ENCODE measurements at regions not wholly inside any gene's neighbourhood (a gene's known extent, or its start where the extent isn't known, plus 50 kb on each side); places are given as distances from the start of the nearest gene placed in this dataset.
A peak's percentile ranks its signal among the peaks of the same experiment; 100 is the strongest.

DNA sequence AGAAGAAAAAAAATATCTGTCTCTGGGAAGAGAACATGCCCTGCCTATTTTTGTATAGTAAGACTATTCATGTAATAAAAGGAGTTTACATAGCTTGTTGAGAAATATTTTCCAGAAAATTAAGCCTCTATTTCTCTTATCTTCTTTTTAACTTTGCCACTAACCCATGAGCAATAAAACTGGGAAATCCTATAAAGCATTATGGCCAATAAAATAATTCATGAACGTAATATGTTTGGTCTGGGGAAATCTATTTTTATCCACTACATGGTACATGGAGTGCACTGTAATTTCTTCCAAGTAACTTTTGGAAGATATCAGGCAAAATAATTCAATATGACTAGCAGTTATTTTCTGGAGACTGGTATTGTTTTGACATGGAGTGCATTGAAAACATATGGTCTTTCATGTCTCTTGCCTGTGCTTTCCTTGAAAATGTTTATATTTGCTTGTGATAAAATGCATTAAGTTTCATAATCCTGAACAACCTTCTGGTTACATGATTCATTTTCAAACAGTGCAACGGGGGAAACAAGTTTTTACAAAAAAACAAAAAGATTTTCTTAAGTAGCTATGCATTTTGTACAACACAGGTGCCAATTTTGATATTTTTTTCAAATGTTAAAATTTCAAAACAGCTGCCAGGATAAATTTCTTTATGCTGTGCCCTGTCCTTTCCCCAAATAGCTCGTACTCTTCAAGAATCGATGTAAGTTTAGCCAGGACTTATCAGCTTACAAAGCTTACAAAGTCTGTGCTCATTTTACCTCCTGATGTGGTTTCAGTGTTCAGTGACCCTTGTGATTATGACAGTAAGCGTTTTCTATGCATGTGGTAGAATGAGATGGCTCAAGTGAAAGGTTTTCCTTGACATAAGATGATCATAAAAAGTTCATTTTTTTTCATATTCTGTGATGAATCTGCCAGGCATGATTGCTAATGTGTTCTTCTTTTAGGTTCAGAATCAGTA, 194.5 kb downstream of the UBE2E3 start:
- DNase-seq: no peak
- CTCF ChIA-PET (ENCODE audit: partially characterized antibody): interaction anchor here (0.9 to 1.1 kb wide), 6 partner anchors 9 to 98 kb away, joined by 3 to 5 read pairs (median 3); no protein-coding TSS in a partner anchor
- H3K9me3 Mint-ChIP-seq: peaks cover 0 to 6% (median 4%) of the 10 kb centered on the region in 8 donors
- Histone ChIP-seq H3K27me3 (ENCODE audit: insufficient read depth, low read length) (no peaks in the 10 kb centered on the region), H3K27ac (ENCODE audit: low read depth, low read length) (no peak overlapping the region), H3K4me3 (ENCODE audit: low read length in 2 of 2) (no peak overlapping the region), H3K36me3 (ENCODE audit: insufficient read depth, low read length) (no peaks in the 10 kb centered on the region), H3K9me3 (ENCODE audit: control insufficient read depth in 1 of 2, low read length in 2 of 2) (no peaks in the 10 kb centered on the region), H3K4me1 (ENCODE audit: insufficient read depth, low read length) (peaks cover 68% of the 10 kb centered on the region)
- H3K27ac Mint-ChIP-seq: peak overlapping the region in 6 of 7 donors; percentile 17 to 90 (median 78)
- H3K4me3 Mint-ChIP-seq: peak overlapping the region in 7 of 8 donors; percentile 17 to 34 (median 28)
- no peaks in the 10 kb centered on the region for H3K27me3 Mint-ChIP-seq
- POLR2A ChIA-PET (ENCODE audit: partially characterized antibody): interaction anchor here (0.7 to 3.7 kb wide), 8 partner anchors 9 to 286 kb away, joined by 3 to 14 read pairs (median 3); no protein-coding TSS in a partner anchor
- H3K4me1 Mint-ChIP-seq: peaks cover 38 to 62% (median 45%) of the 10 kb centered on the region in 4 donors
- H3K36me3 Mint-ChIP-seq: peaks cover 2 to 22% of the 10 kb centered on the region in 2 donors
- intact Hi-C loops (cut with micrococcal nuclease): loop anchor here (5.0 kb wide), 3 partner anchors 47 to 132 kb away; no protein-coding TSS in a partner anchor

DNA sequence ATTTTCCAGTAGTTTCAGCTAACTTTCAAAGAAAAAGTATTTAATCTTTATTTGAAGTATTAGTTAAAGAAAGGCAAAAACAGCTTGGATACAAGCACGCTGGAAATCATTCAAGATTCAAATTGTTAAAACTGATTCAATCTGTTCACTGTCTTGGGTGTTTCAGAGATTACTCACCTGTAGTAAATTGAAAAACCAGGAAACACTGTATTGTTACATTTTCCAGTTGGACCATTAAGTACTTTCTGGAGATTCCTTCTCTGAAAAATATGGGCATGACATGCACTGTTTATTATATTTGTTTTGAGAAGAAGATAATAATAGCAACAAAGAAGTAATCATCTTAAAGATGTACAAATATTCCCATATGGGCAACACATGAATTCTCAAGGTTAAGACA, 196.1 kb downstream of the UBE2E3 start:
- Mint-ChIP-seq H3K27me3 (no peaks in the 10 kb centered on the region), H3K36me3 (peaks cover 2 to 29% of the 10 kb centered on the region in 2 donors), H3K4me1 (peaks cover 33 to 46% (median 36%) of the 10 kb centered on the region in 4 donors), H3K27ac (peak overlapping the region in 3 of 7 donors; percentile 21 to 78 (median 48)), H3K4me3 (peak overlapping the region in 2 of 8 donors; percentile 26 to 32), H3K9me3 (peaks cover 0 to 11% (median 5%) of the 10 kb centered on the region in 8 donors)
- ChIA-PET CTCF (ENCODE audit: partially characterized antibody) (interaction anchor here (1.6 kb wide), 1 partner anchor 30 kb away, joined by 3 read pairs; no protein-coding TSS in a partner anchor), POLR2A (ENCODE audit: partially characterized antibody) (interaction anchor here (0.8 to 3.7 kb wide), 2 partner anchors 51 to 281 kb away, joined by 6 to 14 read pairs; partner anchors contain the start of gene ITGA4)
- peaks cover 58% of the 10 kb centered on the region for H3K4me1 ChIP-seq (ENCODE audit: insufficient read depth, low read length)
- no peak for DNase-seq
- no peak overlapping the region for H3K4me3 ChIP-seq (ENCODE audit: low read length in 2 of 2)
- no peak overlapping the region for H3K27ac ChIP-seq (ENCODE audit: low read depth, low read length)
- H3K36me3 ChIP-seq (ENCODE audit: insufficient read depth, low read length): no peaks in the 10 kb centered on the region
- H3K27me3 ChIP-seq (ENCODE audit: insufficient read depth, low read length): no peaks in the 10 kb centered on the region
- no peaks in the 10 kb centered on the region for H3K9me3 ChIP-seq (ENCODE audit: control insufficient read depth in 1 of 2, low read length in 2 of 2)
- intact Hi-C loops (cut with micrococcal nuclease): loop anchor here (5.0 kb wide), 3 partner anchors 46 to 131 kb away; no protein-coding TSS in a partner anchor

DNA sequence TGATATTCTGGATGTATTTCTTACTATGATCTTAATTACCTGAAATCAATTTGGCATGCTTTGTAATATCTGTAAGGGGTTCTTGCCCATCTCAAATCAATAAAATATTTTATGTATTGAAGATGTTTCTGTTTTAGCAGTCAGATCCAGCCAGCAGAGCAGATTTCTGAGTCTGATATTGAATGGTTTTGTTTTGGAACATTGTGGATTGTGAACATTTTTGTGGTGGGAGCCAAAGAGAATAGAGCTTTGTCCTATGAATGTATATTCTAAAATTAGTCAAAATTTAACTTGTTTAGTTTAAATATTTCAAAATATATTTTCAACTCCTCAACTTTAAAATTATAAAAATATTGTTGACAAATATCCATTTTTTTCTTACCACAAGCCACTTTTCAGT, 197.0 kb downstream of the UBE2E3 start:
- no peaks in the 10 kb centered on the region for H3K27me3 Mint-ChIP-seq
- H3K27me3 ChIP-seq (ENCODE audit: insufficient read depth, low read length): no peaks in the 10 kb centered on the region
- no peak overlapping the region for H3K27ac ChIP-seq (ENCODE audit: low read depth, low read length)
- peaks cover 31 to 44% (median 36%) of the 10 kb centered on the region in 4 donors for H3K4me1 Mint-ChIP-seq
- no peaks in the 10 kb centered on the region for H3K36me3 ChIP-seq (ENCODE audit: insufficient read depth, low read length)
- DNase-seq: no peak
- intact Hi-C loops (cut with micrococcal nuclease): loop anchor here (5.0 kb wide), 3 partner anchors 45 to 130 kb away; no protein-coding TSS in a partner anchor
- CTCF ChIA-PET (ENCODE audit: partially characterized antibody): interaction anchor here (1.0 to 2.6 kb wide), 6 partner anchors 8 to 289 kb away, joined by 3 to 10 read pairs (median 6); partner anchors contain the start of gene ITGA4
- H3K4me1 ChIP-seq (ENCODE audit: insufficient read depth, low read length): peaks cover 57% of the 10 kb centered on the region
- peak overlapping the region in 4 of 7 donors; percentile 2 to 86 (median 54) for H3K27ac Mint-ChIP-seq
- no peaks in the 10 kb centered on the region for H3K9me3 ChIP-seq (ENCODE audit: control insufficient read depth in 1 of 2, low read length in 2 of 2)
- no peak overlapping the region for H3K4me3 ChIP-seq (ENCODE audit: low read length in 2 of 2)
- POLR2A ChIA-PET (ENCODE audit: partially characterized antibody): interaction anchor here (0.6 to 3.7 kb wide), 7 partner anchors 13 to 280 kb away, joined by 3 to 14 read pairs (median 3); partner anchors contain the start of gene ITGA4
- H3K9me3 Mint-ChIP-seq: peaks cover 0 to 11% (median 5%) of the 10 kb centered on the region in 8 donors
- H3K4me3 Mint-ChIP-seq: peak overlapping the region in 3 of 8 donors; percentile 25 to 53 (median 31)
- peaks cover 2 to 29% of the 10 kb centered on the region in 2 donors for H3K36me3 Mint-ChIP-seq

DNA sequence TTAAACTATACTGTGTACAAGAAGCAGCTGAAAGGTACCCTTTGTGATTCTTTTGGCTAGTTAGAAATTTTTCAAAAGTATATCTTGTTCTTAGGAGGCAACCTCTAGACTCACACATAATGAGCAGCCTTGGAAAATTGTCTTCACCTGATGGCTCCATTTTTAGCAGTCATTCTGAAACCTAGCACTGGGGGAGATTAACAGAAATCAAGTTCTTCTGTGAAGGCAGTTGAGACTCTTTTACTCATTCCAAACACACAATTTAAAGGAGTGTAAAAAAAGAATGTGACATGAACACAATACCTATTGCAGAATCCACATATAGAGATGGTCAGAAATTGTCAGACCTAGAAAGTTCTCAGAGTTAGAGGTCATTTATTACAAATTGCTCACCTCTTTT, 197.7 kb downstream of the UBE2E3 start:
- Mint-ChIP-seq H3K27ac (peak overlapping the region; percentile 12 to 90 (median 65)), H3K4me1 (peaks cover 29 to 39% (median 36%) of the 10 kb centered on the region in 4 donors), H3K36me3 (peaks cover 0 to 26% of the 10 kb centered on the region in 2 donors), H3K4me3 (peak overlapping the region in 3 of 8 donors; percentile 19 to 41 (median 37)), H3K9me3 (peaks cover 0 to 11% (median 5%) of the 10 kb centered on the region in 8 donors), H3K27me3 (no peaks in the 10 kb centered on the region)
- H3K27ac ChIP-seq (ENCODE audit: low read depth, low read length): peak overlapping the region; percentile 1
- ChIA-PET POLR2A (ENCODE audit: partially characterized antibody) (interaction anchor here (0.7 to 3.2 kb wide), 15 partner anchors 9 to 280 kb away, joined by 3 to 27 read pairs (median 3); partner anchors contain the start of gene ITGA4), CTCF (ENCODE audit: partially characterized antibody) (interaction anchor here (0.7 to 2.9 kb wide), 18 partner anchors 8 to 280 kb away, joined by 3 to 20 read pairs (median 5); partner anchors contain the start of gene ITGA4)
- H3K27me3 ChIP-seq (ENCODE audit: insufficient read depth, low read length): no peaks in the 10 kb centered on the region
- H3K4me1 ChIP-seq (ENCODE audit: insufficient read depth, low read length): peaks cover 52% of the 10 kb centered on the region
- no peak for DNase-seq
- no peaks in the 10 kb centered on the region for H3K9me3 ChIP-seq (ENCODE audit: control insufficient read depth in 1 of 2, low read length in 2 of 2)
- intact Hi-C loops (cut with micrococcal nuclease): loop anchor here (1.0 to 5.0 kb wide), 6 partner anchors 13 to 278 kb away; no protein-coding TSS in a partner anchor
- no peak overlapping the region for H3K4me3 ChIP-seq (ENCODE audit: low read length in 2 of 2)
- no peaks in the 10 kb centered on the region for H3K36me3 ChIP-seq (ENCODE audit: insufficient read depth, low read length)

- ChIA-PET POLR2A (ENCODE audit: partially characterized antibody) (interaction anchor here (0.7 to 3.2 kb wide), 15 partner anchors 10 to 279 kb away, joined by 3 to 27 read pairs (median 3); partner anchors contain the start of gene ITGA4), CTCF (ENCODE audit: partially characterized antibody) (interaction anchor here (0.7 to 2.9 kb wide), 17 partner anchors 9 to 279 kb away, joined by 3 to 20 read pairs (median 5); partner anchors contain the start of gene ITGA4)
- Mint-ChIP-seq H3K36me3 (peaks cover 0 to 23% of the 10 kb centered on the region in 2 donors), H3K27me3 (no peaks in the 10 kb centered on the region), H3K4me1 (peaks cover 31 to 39% (median 36%) of the 10 kb centered on the region in 4 donors), H3K4me3 (peak overlapping the region in 4 of 8 donors; percentile 19 to 41 (median 34)), H3K9me3 (peaks cover 0 to 11% (median 3%) of the 10 kb centered on the region in 8 donors), H3K27ac (peak overlapping the region; percentile 12 to 90 (median 54))
- Histone ChIP-seq H3K4me3 (ENCODE audit: low read length in 2 of 2) (no peak overlapping the region), H3K27ac (ENCODE audit: low read depth, low read length) (peak overlapping the region; percentile 1), H3K27me3 (ENCODE audit: insufficient read depth, low read length) (no peaks in the 10 kb centered on the region), H3K4me1 (ENCODE audit: insufficient read depth, low read length) (peaks cover 52% of the 10 kb centered on the region), H3K9me3 (ENCODE audit: control insufficient read depth in 1 of 2, low read length in 2 of 2) (no peaks in the 10 kb centered on the region), H3K36me3 (ENCODE audit: insufficient read depth, low read length) (no peaks in the 10 kb centered on the region)
- intact Hi-C loops (cut with micrococcal nuclease): loop anchor here (1.0 to 5.0 kb wide), 6 partner anchors 14 to 277 kb away; no protein-coding TSS in a partner anchor
- peak in 4 of 5 donors; percentile 29 to 43 (median 37) for DNase-seq
Observed at GRCh38 chr2:181178823-181179412, 198.5 kb downstream of the UBE2E3 start.

- Histone ChIP-seq H3K27ac (ENCODE audit: low read depth, low read length) (no peak overlapping the region), H3K4me1 (ENCODE audit: insufficient read depth, low read length) (peaks cover 12% of the 10 kb centered on the region), H3K9me3 (ENCODE audit: control insufficient read depth in 1 of 2, low read length in 2 of 2) (no peaks in the 10 kb centered on the region), H3K27me3 (ENCODE audit: insufficient read depth, low read length) (no peaks in the 10 kb centered on the region), H3K4me3 (ENCODE audit: low read length in 2 of 2) (no peak overlapping the region), H3K36me3 (ENCODE audit: insufficient read depth, low read length) (no peaks in the 10 kb centered on the region)
- DNase-seq: no peak
- Mint-ChIP-seq H3K4me1 (peaks cover 12 to 24% (median 19%) of the 10 kb centered on the region in 4 donors), H3K27ac (no peak overlapping the region), H3K27me3 (no peaks in the 10 kb centered on the region), H3K9me3 (peaks cover 0 to 11% (median 4%) of the 10 kb centered on the region in 8 donors), H3K36me3 (peaks cover 3 to 17% of the 10 kb centered on the region in 2 donors), H3K4me3 (no peak overlapping the region)
- intact Hi-C loops (cut with micrococcal nuclease): loop anchor here (2.0 kb wide), 1 partner anchor 15 kb away; no protein-coding TSS in a partner anchor
- ChIA-PET POLR2A (ENCODE audit: partially characterized antibody) (interaction anchor here (1.1 to 1.6 kb wide), 3 partner anchors 9 to 60 kb away, joined by 3 read pairs; no protein-coding TSS in a partner anchor), CTCF (ENCODE audit: partially characterized antibody) (interaction anchor here (1.2 kb wide), 1 partner anchor 79 kb away, joined by 3 read pairs; no protein-coding TSS in a partner anchor)
Observed at GRCh38 chr2:181183878-181184542, 203.6 kb downstream of the UBE2E3 start.

Data from CD4-positive, alpha-beta memory T cell (primary cell).